A549 (cell line): ENCODE measurements at regions not wholly inside any gene's neighbourhood (a gene's known extent, or its start where the extent isn't known, plus 50 kb on each side); places are given as distances from the start of the nearest gene placed in this dataset.

Experiments used
- ATAC-seq, 2 experiments: fragments of 200-7000 bp in 1 of 2; fragments of >200 bp in 1 of 2; cut with Nextera tagmentation in 1 of 2; cut with Tn5 transposase in 1 of 2; 3 replicates each; pipeline versions ENCODE4 v1.8.0 to v1.9.1; 2018 to 2020; ENCODE audit warnings: mild to moderate bottlenecking in 1 of 2, moderate library complexity in 1 of 2
- CTCF ChIA-PET: fragments of 300-600 bp; sonication (Branson Sonifier 250); formaldehyde crosslinking; extraction: SDS; loops from one replicate; lab custom pipeline; 2021; ENCODE audit warnings: antibody characterized with exemption, inconsistent platforms; lab: Yijun Ruan, JAX
- POLR2A ChIA-PET: fragments of 350-600 bp; formaldehyde crosslinking; extraction: SDS; loops from one replicate; lab custom pipeline; 2021; ENCODE audit warnings: antibody characterized with exemption, inconsistent platforms; lab: Yijun Ruan, JAX
- DNase-seq, 2 experiments: peaks; one replicate each; pipeline versions ENCODE4 v3.0.0 to v3.0.0-alpha.2; 2011 to 2016; ENCODE audit warnings: low read depth in 1 of 2, low spot score in 1 of 2
- FAIRE-seq: peaks from 2 replicates; lab custom pipeline; 2011; peaks lifted over from hg19 to GRCh38; lab: Jason Lieb, UNC
- H3K27ac ChIP-seq, 2 experiments: fragments of >200 bp; sonication (Bioruptor Twin); formaldehyde crosslinking; 3 replicates each; pipeline ENCODE4 v1.5.1; 2016 to 2017
- H3K4me1 ChIP-seq: fragments of >200 bp; sonication (Bioruptor Twin); formaldehyde crosslinking; 3 replicates; pipeline ENCODE4 v1.6.1; 2016
- H3K4me2 ChIP-seq: fragments of >200 bp; sonication (Bioruptor Twin); formaldehyde crosslinking; 3 replicates; pipeline ENCODE4 v1.6.1; 2016
- H3K4me3 ChIP-seq: fragments of >200 bp; sonication (Bioruptor Twin); formaldehyde crosslinking; 3 replicates; pipeline ENCODE4 v1.5.1; 2016
- H3K9me3 ChIP-seq: fragments of >200 bp; sonication (Bioruptor Twin); formaldehyde crosslinking; 3 replicates; pipeline ENCODE4 v1.6.1; 2016
- CBX2 ChIP-seq: fragments of 200-600 bp; sonication (generic); IDR thresholded peaks from 2 replicates; pipeline ENCODE4 v1.6.1; 2016; ENCODE audit warnings: low read depth, mild to moderate bottlenecking, borderline replicate concordance
- CEBPB ChIP-seq, 2 experiments: fragments of >200 bp in 1 of 2; sonication (Bioruptor Twin) in 1 of 2; formaldehyde crosslinking in 1 of 2; IDR thresholded peaks; 2 replicates each; pipeline ENCODE4 v1.6.1; 2012 to 2016
- CHD4 ChIP-seq: fragments of 200-600 bp; sonication (generic); IDR thresholded peaks from 2 replicates; pipeline ENCODE4 v1.6.1; 2016; ENCODE audit warnings: antibody characterized with exemption, mild to moderate bottlenecking, borderline replicate concordance
- EHMT2 ChIP-seq: fragments of 200-600 bp; sonication (generic); IDR thresholded peaks from 2 replicates; pipeline ENCODE4 v1.6.1; 2016; ENCODE audit warnings: antibody characterized with exemption, low read depth, mild to moderate bottlenecking, moderate library complexity
- ESRRA ChIP-seq: fragments of 150-350 bp; IDR thresholded peaks from 2 replicates; pipeline ENCODE4 v1.6.1; 2014; ENCODE audit warnings: mild to moderate bottlenecking, low read length, borderline replicate concordance
- HDAC2 ChIP-seq: fragments of 200-600 bp; sonication (generic); IDR thresholded peaks from 2 replicates; pipeline ENCODE4 v1.6.1; 2016
- JUNB ChIP-seq: fragments of >200 bp; sonication (Bioruptor Twin); formaldehyde crosslinking; IDR thresholded peaks from 2 replicates; pipeline ENCODE4 v1.6.1; 2016
- KDM1A ChIP-seq: fragments of 200-600 bp; sonication (generic); IDR thresholded peaks from 2 replicates; pipeline ENCODE4 v1.6.1; 2016; ENCODE audit warnings: low read depth, mild to moderate bottlenecking
- MAFK ChIP-seq: fragments of 450-650 bp; IDR thresholded peaks from 2 replicates; pipeline ENCODE4 v1.6.1; 2014; ENCODE audit not compliant: partially characterized antibody
- MAZ ChIP-seq: fragments of 150-350 bp; IDR thresholded peaks from 2 replicates; pipeline ENCODE4 v1.6.1; 2014; ENCODE audit warnings: antibody characterized with exemption, low read depth, low read length, borderline replicate concordance
- MYC ChIP-seq: IDR thresholded peaks from 2 replicates; pipeline ENCODE4 v1.6.1; 2012; ENCODE audit warnings: mild to moderate bottlenecking, inconsistent platforms, low read length, improper control_type of control experiment, borderline replicate concordance
- RAD21 ChIP-seq, 2 experiments: fragments of >200 bp in 1 of 2; sonication (Bioruptor Twin) in 1 of 2; formaldehyde crosslinking in 1 of 2; IDR thresholded peaks in 1 of 2; conservative IDR thresholded peaks in 1 of 2; 2 replicates in 1 of 2; 3 replicates in 1 of 2; pipeline ENCODE4 v1.6.1; 2012 to 2018; ENCODE audit warnings: inconsistent platforms in 1 of 2
- RARB ChIP-seq: fragments of 250-450 bp; sonication (Bioruptor Pico); IDR thresholded peaks from 2 replicates; pipeline ENCODE4 v1.8.0; 2021; ENCODE audit warnings: mild to moderate bottlenecking, moderate library complexity
- SREBF2 ChIP-seq: fragments of 450-650 bp; IDR thresholded peaks from 2 replicates; pipeline ENCODE4 v1.6.1; 2014; ENCODE audit warnings: mild to moderate bottlenecking, moderate library complexity
- ZFP36 ChIP-seq: fragments of 450-650 bp; IDR thresholded peaks from 2 replicates; pipeline ENCODE4 v1.6.1; 2014; ENCODE audit warnings: borderline replicate concordance; ENCODE audit not compliant: partially characterized antibody
- WGBS: methylation state at CpG from one replicate; pipeline ENCODE4 v1.1.6; 2017; ENCODE audit errors: missing lambda C conversion rate; 5-methylcytosine and 5-hydroxymethylcytosine counted together
- TF ChIP-seq, protein P1 (sequence below): fragments of 250-450 bp; sonication (Bioruptor Pico); IDR thresholded peaks from 2 replicates; pipeline ENCODE4 v1.5.0; 2021; ENCODE audit warnings: mild to moderate bottlenecking, moderate library complexity, borderline replicate concordance
- TF ChIP-seq, protein P2 (sequence below): fragments of >200 bp; sonication (Bioruptor Twin); formaldehyde crosslinking; IDR thresholded peaks from 3 replicates; pipeline ENCODE4 v1.5.1; 2016
- TF ChIP-seq, protein P3 (sequence below): fragments of 150-350 bp; IDR thresholded peaks from 2 replicates; pipeline ENCODE4 v1.6.1; 2014; ENCODE audit warnings: low read depth, mild to moderate bottlenecking, low read length
- TF ChIP-seq, protein P4 (sequence below): fragments of 450-650 bp; IDR thresholded peaks from 2 replicates; pipeline ENCODE4 v1.6.1; 2014; ENCODE audit warnings: antibody characterized with exemption

DNA sequence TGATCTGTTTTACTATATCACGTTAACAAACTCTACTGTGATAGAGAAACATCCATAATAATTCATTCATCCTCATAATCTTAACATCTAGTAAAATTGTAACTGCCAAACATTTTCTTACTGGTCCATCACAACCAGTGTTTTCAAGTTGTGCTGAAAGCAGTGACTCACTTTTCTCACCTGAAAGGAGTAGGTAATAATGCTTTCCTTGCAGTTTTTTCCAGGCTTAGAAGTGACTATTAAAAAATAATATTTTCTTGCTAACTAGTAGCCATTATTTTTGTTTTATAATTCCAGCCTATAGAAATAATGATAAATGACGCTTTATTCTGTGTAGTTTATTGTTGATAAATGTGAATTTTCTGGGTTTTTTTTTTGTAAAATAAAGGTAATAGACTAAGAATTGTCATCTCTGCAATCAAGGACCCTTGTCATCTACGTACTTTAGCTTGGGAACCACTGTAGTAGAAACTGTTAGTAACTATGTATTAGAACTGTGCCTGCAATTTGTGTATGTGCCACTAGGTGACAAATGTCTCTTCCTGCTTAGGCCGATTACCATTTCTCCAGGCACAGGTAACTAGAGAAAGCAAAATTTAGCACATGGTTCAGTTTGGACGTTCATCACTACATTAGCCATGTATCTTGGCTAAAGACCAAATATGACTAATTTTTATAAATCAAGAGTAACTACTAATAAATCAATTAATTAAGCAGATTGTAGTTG, 409.4 kb upstream of the ERCC4 start:
- no peak overlapping the region for H3K27ac ChIP-seq
- 9% methylated on average over 5 of the region's 5 CpGs for WGBS
- no peaks in the 10 kb centered on the region for H3K4me1 ChIP-seq
- no peak overlapping the region for H3K4me2 ChIP-seq
- CTCF ChIA-PET, result no interaction called here
- TF ChIP-seq SREBF2 (no peak), RAD21 (conservative IDR thresholded peaks at IDR 0.05 in 1 of 2, IDR thresholded peaks at IDR 0.05 in 1 of 2) (0 out of 5 replicates have a peak, but pooled peaks of 1 of the 2 experiments have one; percentile 6)
- no peak for ATAC-seq
- H3K4me3 ChIP-seq, result no peak overlapping the region
- no peaks in the 10 kb centered on the region for H3K9me3 ChIP-seq
- no peak for FAIRE-seq
- POLR2A ChIA-PET, result no interaction called here
- DNase-seq, result no peak

DNA sequence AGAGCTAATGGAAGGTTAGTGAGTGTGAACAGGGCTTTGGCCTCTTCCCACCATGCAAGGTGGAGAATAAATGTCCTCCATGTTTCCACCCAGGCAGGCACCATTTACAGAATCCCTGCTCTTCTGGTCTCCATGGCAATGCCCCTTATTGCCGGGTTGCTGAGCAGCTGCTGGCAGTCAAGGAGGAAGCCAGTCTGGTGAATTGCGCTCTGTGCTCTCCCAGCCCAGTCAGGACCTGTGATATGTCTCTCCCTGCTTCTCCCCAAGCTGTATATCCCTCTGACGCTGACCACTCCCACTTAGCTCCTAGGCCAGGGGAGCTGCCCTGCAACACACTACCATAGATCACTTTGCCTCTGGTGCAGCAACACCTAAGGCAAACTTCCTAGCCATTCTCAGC, 402.1 kb upstream of the ERCC4 start:
- H3K4me2 ChIP-seq, result no peak overlapping the region
- no peaks in the 10 kb centered on the region for H3K9me3 ChIP-seq
- ChIA-PET POLR2A (no interaction called here), CTCF (interaction anchor here (1.0 kb wide), 1 partner anchor 42 kb away, joined by 3 read pairs; no protein-coding TSS in a partner anchor)
- ATAC-seq, result no peak
- WGBS, result 7% methylated on average over 3 of the region's 3 CpGs
- DNase-seq, result no peak
- TF ChIP-seq JUNB, result no peak
- no peak for TF ChIP-seq CHD4
- no peak for TF ChIP-seq HDAC2
- TF ChIP-seq, protein P1, sequence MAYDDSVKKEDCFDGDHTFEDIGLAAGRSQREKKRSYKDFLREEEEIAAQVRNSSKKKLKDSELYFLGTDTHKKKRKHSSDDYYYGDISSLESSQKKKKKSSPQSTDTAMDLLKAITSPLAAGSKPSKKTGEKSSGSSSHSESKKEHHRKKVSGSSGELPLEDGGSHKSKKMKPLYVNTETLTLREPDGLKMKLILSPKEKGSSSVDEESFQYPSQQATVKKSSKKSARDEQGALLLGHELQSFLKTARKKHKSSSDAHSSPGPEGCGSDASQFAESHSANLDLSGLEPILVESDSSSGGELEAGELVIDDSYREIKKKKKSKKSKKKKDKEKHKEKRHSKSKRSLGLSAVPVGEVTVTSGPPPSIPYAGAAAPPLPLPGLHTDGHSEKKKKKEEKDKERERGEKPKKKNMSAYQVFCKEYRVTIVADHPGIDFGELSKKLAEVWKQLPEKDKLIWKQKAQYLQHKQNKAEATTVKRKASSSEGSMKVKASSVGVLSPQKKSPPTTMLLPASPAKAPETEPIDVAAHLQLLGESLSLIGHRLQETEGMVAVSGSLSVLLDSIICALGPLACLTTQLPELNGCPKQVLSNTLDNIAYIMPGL, result no peak
- TF ChIP-seq, protein P2, sequence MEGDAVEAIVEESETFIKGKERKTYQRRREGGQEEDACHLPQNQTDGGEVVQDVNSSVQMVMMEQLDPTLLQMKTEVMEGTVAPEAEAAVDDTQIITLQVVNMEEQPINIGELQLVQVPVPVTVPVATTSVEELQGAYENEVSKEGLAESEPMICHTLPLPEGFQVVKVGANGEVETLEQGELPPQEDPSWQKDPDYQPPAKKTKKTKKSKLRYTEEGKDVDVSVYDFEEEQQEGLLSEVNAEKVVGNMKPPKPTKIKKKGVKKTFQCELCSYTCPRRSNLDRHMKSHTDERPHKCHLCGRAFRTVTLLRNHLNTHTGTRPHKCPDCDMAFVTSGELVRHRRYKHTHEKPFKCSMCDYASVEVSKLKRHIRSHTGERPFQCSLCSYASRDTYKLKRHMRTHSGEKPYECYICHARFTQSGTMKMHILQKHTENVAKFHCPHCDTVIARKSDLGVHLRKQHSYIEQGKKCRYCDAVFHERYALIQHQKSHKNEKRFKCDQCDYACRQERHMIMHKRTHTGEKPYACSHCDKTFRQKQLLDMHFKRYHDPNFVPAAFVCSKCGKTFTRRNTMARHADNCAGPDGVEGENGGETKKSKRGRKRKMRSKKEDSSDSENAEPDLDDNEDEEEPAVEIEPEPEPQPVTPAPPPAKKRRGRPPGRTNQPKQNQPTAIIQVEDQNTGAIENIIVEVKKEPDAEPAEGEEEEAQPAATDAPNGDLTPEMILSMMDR, result no peak
- TF ChIP-seq CBX2, result no peak
- TF ChIP-seq ESRRA, result no peak
- TF ChIP-seq, protein P3, sequence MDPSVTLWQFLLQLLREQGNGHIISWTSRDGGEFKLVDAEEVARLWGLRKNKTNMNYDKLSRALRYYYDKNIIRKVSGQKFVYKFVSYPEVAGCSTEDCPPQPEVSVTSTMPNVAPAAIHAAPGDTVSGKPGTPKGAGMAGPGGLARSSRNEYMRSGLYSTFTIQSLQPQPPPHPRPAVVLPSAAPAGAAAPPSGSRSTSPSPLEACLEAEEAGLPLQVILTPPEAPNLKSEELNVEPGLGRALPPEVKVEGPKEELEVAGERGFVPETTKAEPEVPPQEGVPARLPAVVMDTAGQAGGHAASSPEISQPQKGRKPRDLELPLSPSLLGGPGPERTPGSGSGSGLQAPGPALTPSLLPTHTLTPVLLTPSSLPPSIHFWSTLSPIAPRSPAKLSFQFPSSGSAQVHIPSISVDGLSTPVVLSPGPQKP, result no peak
- TF ChIP-seq, protein P4, sequence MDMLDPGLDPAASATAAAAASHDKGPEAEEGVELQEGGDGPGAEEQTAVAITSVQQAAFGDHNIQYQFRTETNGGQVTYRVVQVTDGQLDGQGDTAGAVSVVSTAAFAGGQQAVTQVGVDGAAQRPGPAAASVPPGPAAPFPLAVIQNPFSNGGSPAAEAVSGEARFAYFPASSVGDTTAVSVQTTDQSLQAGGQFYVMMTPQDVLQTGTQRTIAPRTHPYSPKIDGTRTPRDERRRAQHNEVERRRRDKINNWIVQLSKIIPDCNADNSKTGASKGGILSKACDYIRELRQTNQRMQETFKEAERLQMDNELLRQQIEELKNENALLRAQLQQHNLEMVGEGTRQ, result no peak
- no peak for TF ChIP-seq RARB (CRISPR knock-in tag)
- no peak for TF ChIP-seq MAFK
- TF ChIP-seq KDM1A, result no peak
- TF ChIP-seq ZFP36, result no peak
- no peak for TF ChIP-seq EHMT2
- TF ChIP-seq MAZ, result no peak
- TF ChIP-seq MYC, result no peak
- TF ChIP-seq CEBPB (IDR thresholded peaks at IDR 0.05), result no peak
- TF ChIP-seq, all 56 proteins: peak for 0
- FAIRE-seq, result no peak
- Histone ChIP-seq H3K27ac (no peak overlapping the region), H3K4me3 (no peak overlapping the region), H3K4me1 (no peaks in the 10 kb centered on the region)
